Testis (tissue), 2 donors: ENCODE measurements at regions not wholly inside any gene's neighbourhood (a gene's known extent, or its start where the extent isn't known, plus 50 kb on each side); places are given as distances from the start of the nearest gene placed in this dataset.

Experiments used
- POLR2A ChIP-seq: fragments of 450-650 bp; IDR thresholded peaks from one replicate; pipeline ENCODE4 v1.6.1; 2017; ENCODE audit warnings: antibody characterized with exemption, mild to moderate bottlenecking, moderate library complexity
- TF ChIP-seq, protein P1 (sequence below), 3 experiments: fragments of 450-650 bp in 2 of 3; fragments of 200-600 bp in 1 of 3; sonication (generic) in 1 of 3; IDR thresholded peaks; one replicate each; pipeline ENCODE4 v1.5.1; 2016 to 2019; ENCODE audit warnings: antibody characterized with exemption in 3 of 3, mild to moderate bottlenecking in 2 of 3, moderate library complexity in 1 of 3

DNA sequence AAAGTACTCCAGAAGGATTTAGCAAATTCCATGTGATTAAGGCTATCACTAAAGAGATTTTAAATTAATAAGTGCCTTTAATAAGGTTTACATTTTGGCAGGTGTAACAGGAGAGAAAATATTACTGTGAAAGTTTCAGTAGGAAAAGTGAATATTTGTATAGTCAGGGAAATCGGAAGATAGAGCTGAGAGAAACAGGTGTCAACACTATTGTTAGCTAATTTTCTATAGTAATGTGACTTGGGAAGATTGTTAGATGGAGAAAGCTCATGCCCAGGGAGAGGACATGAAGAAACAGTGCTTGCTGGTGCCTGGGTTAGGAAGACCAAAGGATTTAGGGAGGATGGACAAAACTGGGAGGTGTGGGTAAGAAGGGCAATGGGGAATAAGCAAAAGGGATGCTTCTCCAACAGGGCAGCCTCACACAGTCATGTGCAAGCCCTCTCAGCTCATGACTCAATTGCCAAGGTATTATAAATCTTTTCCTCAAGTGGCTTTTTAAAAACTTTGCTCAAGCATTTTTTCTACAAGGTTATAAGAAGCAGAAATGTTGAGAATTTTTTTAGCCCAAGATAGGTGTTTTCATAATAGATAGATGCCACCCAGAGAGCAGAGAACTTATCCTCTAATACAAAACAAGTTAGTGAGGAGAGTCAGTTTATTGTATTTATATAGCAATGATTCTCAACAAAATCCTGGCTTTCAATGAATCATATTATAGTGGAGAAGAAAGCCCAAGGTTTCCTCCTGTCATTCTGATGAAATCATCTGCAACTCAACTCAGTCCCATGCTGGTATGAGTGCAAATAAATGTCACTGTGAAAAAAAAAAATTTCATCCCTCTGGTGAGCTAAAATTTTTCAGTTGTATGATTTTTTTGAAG, 325.2 kb upstream of the NT5E start:
- TF ChIP-seq, protein P1, sequence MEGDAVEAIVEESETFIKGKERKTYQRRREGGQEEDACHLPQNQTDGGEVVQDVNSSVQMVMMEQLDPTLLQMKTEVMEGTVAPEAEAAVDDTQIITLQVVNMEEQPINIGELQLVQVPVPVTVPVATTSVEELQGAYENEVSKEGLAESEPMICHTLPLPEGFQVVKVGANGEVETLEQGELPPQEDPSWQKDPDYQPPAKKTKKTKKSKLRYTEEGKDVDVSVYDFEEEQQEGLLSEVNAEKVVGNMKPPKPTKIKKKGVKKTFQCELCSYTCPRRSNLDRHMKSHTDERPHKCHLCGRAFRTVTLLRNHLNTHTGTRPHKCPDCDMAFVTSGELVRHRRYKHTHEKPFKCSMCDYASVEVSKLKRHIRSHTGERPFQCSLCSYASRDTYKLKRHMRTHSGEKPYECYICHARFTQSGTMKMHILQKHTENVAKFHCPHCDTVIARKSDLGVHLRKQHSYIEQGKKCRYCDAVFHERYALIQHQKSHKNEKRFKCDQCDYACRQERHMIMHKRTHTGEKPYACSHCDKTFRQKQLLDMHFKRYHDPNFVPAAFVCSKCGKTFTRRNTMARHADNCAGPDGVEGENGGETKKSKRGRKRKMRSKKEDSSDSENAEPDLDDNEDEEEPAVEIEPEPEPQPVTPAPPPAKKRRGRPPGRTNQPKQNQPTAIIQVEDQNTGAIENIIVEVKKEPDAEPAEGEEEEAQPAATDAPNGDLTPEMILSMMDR (IDR thresholded peaks at IDR 0.05) = no peak
- no peak for TF ChIP-seq POLR2A
